Cardiac septum (tissue), 1 donor: ENCODE measurements at regions not wholly inside any gene's neighbourhood (a gene's known extent, or its start where the extent isn't known, plus 50 kb on each side); places are given as distances from the start of the nearest gene placed in this dataset.

Source experiments
- DNase-seq: peaks from one replicate; pipeline ENCODE4 v3.0.0-alpha.2; 2020; ENCODE audit warnings: low spot score
- intact Hi-C: fragments of 100-400 bp; cut with DNase I; formaldehyde crosslinking; loops from one replicate; pipeline ENCODE4 v1.14.0; 2022
- donor health status: DM: no; HTN: no; CAD: no.

GRCh38 chr18:38444971-38445803 is 879.6 kb upstream of the CELF4 start:
- intact Hi-C loops, result no loop called here
- DNase-seq, result no peak

GRCh38 chr18:38427736-38428135 is 862.1 kb upstream of the CELF4 start:
- no peak for DNase-seq
- intact Hi-C loops, result no loop called here

- DNase-seq, result no peak
- intact Hi-C loops, result no loop called here
Measured at GRCh38 chr18:38427234-38427633, 861.6 kb upstream of the CELF4 start.

- intact Hi-C loops, result no loop called here
- no peak for DNase-seq
Measured at GRCh38 chr18:38421872-38422615, 856.4 kb upstream of the CELF4 start.

- DNase-seq, result no peak
- intact Hi-C loops, result no loop called here
Measured at GRCh38 chr18:38421021-38421420, 855.4 kb upstream of the CELF4 start.

GRCh38 chr18:38420611-38421010 is 855.0 kb upstream of the CELF4 start:
- intact Hi-C loops, result no loop called here
- no peak for DNase-seq

GRCh38 chr18:38415811-38416210 is 850.2 kb upstream of the CELF4 start:
- DNase-seq, result no peak
- intact Hi-C loops, result no loop called here

GRCh38 chr18:38413193-38413592 is 847.6 kb upstream of the CELF4 start:
- intact Hi-C loops, result no loop called here
- DNase-seq, result no peak

- no peak for DNase-seq
- intact Hi-C loops, result no loop called here
Measured at GRCh38 chr18:38406607-38407006, 841.0 kb upstream of the CELF4 start.

GRCh38 chr18:38402509-38402908 is 836.9 kb upstream of the CELF4 start:
- no peak for DNase-seq
- intact Hi-C loops, result no loop called here

- no peak for DNase-seq
- intact Hi-C loops, result no loop called here
Measured at GRCh38 chr18:38397094-38397493, 831.5 kb upstream of the CELF4 start.

- intact Hi-C loops, result no loop called here
- DNase-seq, result no peak
Measured at GRCh38 chr18:38386146-38386545, 820.5 kb upstream of the CELF4 start.

- intact Hi-C loops, result no loop called here
- no peak for DNase-seq
Measured at GRCh38 chr18:38369772-38370690, 804.4 kb upstream of the CELF4 start.

- intact Hi-C loops, result no loop called here
- DNase-seq, result no peak
Measured at GRCh38 chr18:38368886-38369285, 803.3 kb upstream of the CELF4 start.

GRCh38 chr18:38368246-38368645 is 802.6 kb upstream of the CELF4 start:
- DNase-seq, result no peak
- intact Hi-C loops, result no loop called here

GRCh38 chr18:38367473-38367872 is 801.9 kb upstream of the CELF4 start:
- no peak for DNase-seq
- intact Hi-C loops, result no loop called here

GRCh38 chr18:38362286-38362792 is 796.7 kb upstream of the CELF4 start:
- intact Hi-C loops, result no loop called here

GRCh38 chr18:38358805-38359657 is 793.4 kb upstream of the CELF4 start:
- no peak for DNase-seq
- intact Hi-C loops, result no loop called here

More at GRCh38 chr18:38362286-38362792, 796.7 kb upstream of the CELF4 start:
- no peak for DNase-seq

GRCh38 chr18:38353149-38353548 is 787.6 kb upstream of the CELF4 start:
- intact Hi-C loops, result no loop called here
- DNase-seq, result no peak
